Prostate gland (tissue), 2 donors: ENCODE measurements at regions not wholly inside any gene's neighbourhood (a gene's known extent, or its start where the extent isn't known, plus 50 kb on each side); places are given as distances from the start of the nearest gene placed in this dataset.

Source experiments
- DNase-seq: peaks from one replicate; pipeline ENCODE4 v3.0.0-alpha.2; 2019; ENCODE audit warnings: low spot score
- H3K27ac ChIP-seq, 2 donors: fragments of 200-600 bp; sonication (generic); 2 replicates each; pipeline ENCODE4 v1.5.1; 2017 to 2019
- H3K27me3 ChIP-seq: fragments of 200-600 bp; sonication (generic); replicated peaks from 2 replicates; pipeline ENCODE4 v1.5.1; 2019; ENCODE audit not compliant: insufficient read depth
- H3K36me3 ChIP-seq, 2 donors: fragments of 200-600 bp; sonication (generic); 1 replicate in 1 of 2; 2 replicates in 1 of 2; pipeline versions ENCODE4 v1.5.1 to v1.8.1; 2017 to 2019
- H3K4me1 ChIP-seq: fragments of 200-600 bp; sonication (generic); replicated peaks from 2 replicates; pipeline ENCODE4 v1.5.1; 2019
- H3K4me3 ChIP-seq, 2 donors: fragments of 200-600 bp; sonication (generic); 2 replicates each; pipeline ENCODE4 v1.5.1; 2017 to 2019
- H3K9me3 ChIP-seq: fragments of 200-600 bp; sonication (generic); 2 replicates; pipeline ENCODE4 v1.5.1; 2017
- POLR2A ChIP-seq: fragments of 450-650 bp; IDR thresholded peaks from one replicate; pipeline ENCODE4 v1.6.1; 2016; ENCODE audit warnings: antibody characterized with exemption, mild to moderate bottlenecking
- POLR2AphosphoS5 ChIP-seq: sonication (generic); formaldehyde crosslinking; IDR thresholded peaks from one replicate; pipeline ENCODE4 v1.6.1; 2017; ENCODE audit warnings: antibody characterized with exemption
- WGBS: methylation state at CpG from one replicate; pipeline ENCODE4 v1.1.5; 2018; 5-methylcytosine and 5-hydroxymethylcytosine counted together
- intact Hi-C: fragments of 100-400 bp; cut with DNase I; formaldehyde crosslinking; loops from one replicate; pipeline ENCODE4 v1.14.2; 2022
- TF ChIP-seq, protein P1 (sequence below), 4 experiments: fragments of 200-600 bp in 2 of 4; fragments of 450-650 bp in 2 of 4; sonication (generic) in 2 of 4; IDR thresholded peaks; 1 replicate in 3 of 4; 2 replicates in 1 of 4; pipeline ENCODE4 v1.5.1; 2016 to 2019; ENCODE audit warnings: antibody characterized with exemption in 4 of 4, mild to moderate bottlenecking in 2 of 4, moderate library complexity in 2 of 4

DNA sequence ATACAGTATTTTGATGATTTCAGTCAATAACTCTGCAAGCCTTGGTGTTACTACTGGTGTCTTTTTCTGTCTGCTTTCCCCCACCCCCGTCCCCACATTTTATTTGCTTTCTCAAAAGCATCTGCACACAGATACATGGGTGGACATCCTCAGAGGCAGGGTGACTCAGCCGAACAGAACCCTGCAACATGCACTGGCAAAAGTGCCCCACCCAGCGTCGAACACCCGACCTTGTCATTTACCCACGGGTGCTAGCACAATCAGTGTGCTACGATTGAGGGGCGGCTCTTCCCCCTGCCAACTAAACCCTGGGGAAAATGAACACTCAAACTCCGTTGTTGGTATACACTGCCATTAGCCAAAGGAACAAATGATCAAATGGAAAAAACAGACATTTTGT, 115.9 kb upstream of the NAA20 start:
- DNase-seq: no peak
- 87% methylated on average over 9 of the region's 9 CpGs for WGBS
- Histone ChIP-seq H3K9me3 (no peaks in the 10 kb centered on the region), H3K4me1 (no peaks in the 10 kb centered on the region), H3K4me3 (no peak overlapping the region), H3K36me3 (no peaks in the 10 kb centered on the region), H3K27ac (no peak overlapping the region), H3K27me3 (no peaks in the 10 kb centered on the region)
- intact Hi-C loops: no loop called here
- TF ChIP-seq POLR2A: no peak

DNA sequence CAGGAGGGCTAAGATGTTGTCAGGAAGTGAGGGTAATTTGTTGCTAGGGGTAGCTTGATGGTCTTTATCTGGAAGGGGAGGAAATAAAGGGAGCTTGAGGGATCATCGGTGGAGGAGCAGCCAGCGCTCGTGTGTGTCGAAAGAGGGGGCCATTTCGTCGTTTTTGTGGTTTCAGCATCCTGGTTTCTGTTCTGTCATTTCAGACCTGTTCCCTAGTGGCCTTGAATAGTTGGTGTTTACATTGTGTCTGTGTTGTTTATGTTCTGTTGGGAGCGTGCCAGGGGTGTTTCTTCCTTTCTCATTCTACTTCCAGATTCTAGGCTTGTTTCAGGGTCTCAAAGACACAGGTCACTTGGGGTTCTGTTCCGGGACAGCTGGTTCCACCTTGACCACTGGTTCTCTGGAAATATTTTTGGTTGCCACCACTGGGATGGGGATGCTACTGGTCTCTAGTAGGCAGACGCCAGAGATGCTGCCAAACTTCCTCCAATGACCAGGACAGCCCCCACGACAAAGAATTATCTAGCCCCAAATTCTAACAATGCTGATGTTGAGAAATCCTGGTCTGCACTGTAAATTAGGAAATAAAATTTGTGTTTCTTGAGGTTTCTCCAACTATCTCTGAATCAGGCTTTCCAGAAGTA, 113.9 kb upstream of the NAA20 start:
- WGBS: 31% methylated on average over 10 of the region's 10 CpGs
- Histone ChIP-seq H3K4me1 (no peaks in the 10 kb centered on the region), H3K4me3 (no peak overlapping the region), H3K27ac (peak overlapping the region in 1 of 2 donors; percentile 1), H3K9me3 (no peaks in the 10 kb centered on the region), H3K36me3 (no peaks in the 10 kb centered on the region), H3K27me3 (no peaks in the 10 kb centered on the region)
- TF ChIP-seq, protein P1, sequence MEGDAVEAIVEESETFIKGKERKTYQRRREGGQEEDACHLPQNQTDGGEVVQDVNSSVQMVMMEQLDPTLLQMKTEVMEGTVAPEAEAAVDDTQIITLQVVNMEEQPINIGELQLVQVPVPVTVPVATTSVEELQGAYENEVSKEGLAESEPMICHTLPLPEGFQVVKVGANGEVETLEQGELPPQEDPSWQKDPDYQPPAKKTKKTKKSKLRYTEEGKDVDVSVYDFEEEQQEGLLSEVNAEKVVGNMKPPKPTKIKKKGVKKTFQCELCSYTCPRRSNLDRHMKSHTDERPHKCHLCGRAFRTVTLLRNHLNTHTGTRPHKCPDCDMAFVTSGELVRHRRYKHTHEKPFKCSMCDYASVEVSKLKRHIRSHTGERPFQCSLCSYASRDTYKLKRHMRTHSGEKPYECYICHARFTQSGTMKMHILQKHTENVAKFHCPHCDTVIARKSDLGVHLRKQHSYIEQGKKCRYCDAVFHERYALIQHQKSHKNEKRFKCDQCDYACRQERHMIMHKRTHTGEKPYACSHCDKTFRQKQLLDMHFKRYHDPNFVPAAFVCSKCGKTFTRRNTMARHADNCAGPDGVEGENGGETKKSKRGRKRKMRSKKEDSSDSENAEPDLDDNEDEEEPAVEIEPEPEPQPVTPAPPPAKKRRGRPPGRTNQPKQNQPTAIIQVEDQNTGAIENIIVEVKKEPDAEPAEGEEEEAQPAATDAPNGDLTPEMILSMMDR (IDR thresholded peaks at IDR 0.05): peak in 3 of 4 experiments; percentile 29 to 57 (median 43)
- no peak for TF ChIP-seq POLR2A
- TF ChIP-seq POLR2AphosphoS5: peak; percentile 12
- intact Hi-C loops: no loop called here
- peak; percentile 46 for DNase-seq

DNA sequence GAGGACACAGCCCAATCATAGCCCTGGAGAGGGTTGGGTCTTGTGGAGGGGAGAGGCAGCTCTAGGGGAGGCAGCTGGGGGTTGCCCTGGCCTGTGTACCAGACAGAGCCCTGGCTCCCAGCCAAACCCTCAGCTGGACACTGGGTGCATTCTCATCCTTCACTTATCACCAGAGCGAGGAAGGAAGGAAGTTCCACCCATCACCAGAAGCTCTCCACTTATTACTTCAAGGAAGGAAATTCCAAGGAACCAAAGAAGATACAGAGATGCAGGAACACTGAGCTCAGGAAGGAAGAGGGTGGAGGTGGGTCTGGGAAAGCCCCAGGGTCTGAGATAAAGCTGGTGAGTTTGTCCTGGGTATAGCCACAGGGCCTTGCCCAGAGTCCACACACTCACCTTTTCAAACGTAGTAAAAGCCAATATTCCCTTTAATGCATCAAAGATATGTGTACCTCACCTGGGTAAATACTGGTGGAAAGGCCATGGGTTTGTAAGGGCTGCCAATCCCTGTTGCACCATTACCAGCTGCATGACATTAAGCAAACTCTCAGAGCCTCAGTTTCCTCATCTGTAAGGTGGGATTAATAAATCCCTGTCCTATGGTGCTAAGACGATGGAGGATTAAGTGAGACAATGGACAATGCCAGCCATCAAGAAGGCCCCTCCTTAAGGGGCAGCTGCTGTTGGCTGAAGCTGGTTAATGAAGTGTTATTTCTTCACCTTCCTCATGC, 109.7 kb upstream of the NAA20 start:
- Histone ChIP-seq H3K4me1 (no peaks in the 10 kb centered on the region), H3K27ac (no peak overlapping the region), H3K4me3 (no peak overlapping the region), H3K9me3 (no peaks in the 10 kb centered on the region), H3K27me3 (no peaks in the 10 kb centered on the region), H3K36me3 (no peaks in the 10 kb centered on the region)
- intact Hi-C loops: no loop called here
- no peak for DNase-seq
- TF ChIP-seq, protein P1 (IDR thresholded peaks at IDR 0.05): no peak
- TF ChIP-seq POLR2A (no peak), POLR2AphosphoS5 (no peak)
- 62% methylated on average over 3 of the region's 3 CpGs for WGBS

DNA sequence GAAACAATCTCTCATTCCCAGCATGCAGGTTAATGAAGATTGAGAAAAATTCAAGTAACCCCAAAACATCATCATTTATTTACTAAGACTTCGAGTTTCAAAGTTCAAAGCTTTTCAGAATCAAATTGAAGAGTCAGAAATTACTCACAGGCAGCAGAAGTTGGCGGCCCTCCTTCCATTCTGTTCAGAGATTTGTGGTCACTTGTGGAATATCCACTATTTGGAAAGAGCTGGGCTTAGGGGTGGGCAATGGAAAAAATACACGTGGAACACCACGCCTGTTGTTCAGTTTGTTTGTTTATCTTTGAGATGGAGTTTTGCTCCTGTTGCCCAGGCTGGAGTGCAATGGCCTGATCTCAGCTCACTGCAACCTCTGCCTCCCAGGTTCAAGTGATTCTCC, 108.6 kb upstream of the NAA20 start:
- no peak overlapping the region for H3K27ac ChIP-seq
- intact Hi-C loops: no loop called here

DNA sequence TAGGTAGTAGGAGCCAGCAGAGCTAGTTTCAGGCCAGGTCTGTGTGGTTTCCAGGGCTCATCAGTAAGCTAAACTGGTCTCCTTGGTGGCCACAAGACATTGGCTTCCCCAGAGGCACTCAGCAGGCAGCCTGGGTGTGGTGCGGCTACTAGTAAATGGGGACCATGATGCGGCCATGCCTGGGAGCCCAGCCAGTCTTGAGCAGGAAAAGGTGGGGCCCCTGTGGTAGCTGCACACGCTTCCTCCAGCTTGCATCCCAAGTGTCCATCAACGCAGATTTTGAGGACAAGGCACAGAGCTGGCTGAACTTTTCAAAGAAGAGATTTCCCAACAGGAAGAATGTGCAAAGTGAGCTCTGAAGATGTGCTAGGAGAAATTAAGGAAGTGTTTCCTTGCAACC, 107.4 kb upstream of the NAA20 start:
- TF ChIP-seq POLR2A (no peak), POLR2AphosphoS5 (no peak)
- TF ChIP-seq, protein P1 (IDR thresholded peaks at IDR 0.05): no peak
- Histone ChIP-seq H3K4me1 (no peaks in the 10 kb centered on the region), H3K27ac (no peak overlapping the region), H3K36me3 (no peaks in the 10 kb centered on the region), H3K9me3 (no peaks in the 10 kb centered on the region), H3K4me3 (no peak overlapping the region), H3K27me3 (no peaks in the 10 kb centered on the region)
- DNase-seq: no peak
- WGBS: 86% methylated on average over 4 of the region's 4 CpGs
- intact Hi-C loops: no loop called here

More for the DNA sequence above, 108.6 kb upstream of the NAA20 start:
- TF ChIP-seq, protein P1 (IDR thresholded peaks at IDR 0.05): no peak
- WGBS: 89% methylated on average over 4 of the region's 4 CpGs
- H3K4me1 ChIP-seq: no peaks in the 10 kb centered on the region
- no peaks in the 10 kb centered on the region for H3K27me3 ChIP-seq
- H3K4me3 ChIP-seq: no peak overlapping the region
- no peaks in the 10 kb centered on the region for H3K36me3 ChIP-seq
- H3K9me3 ChIP-seq: no peaks in the 10 kb centered on the region
- DNase-seq: no peak
